OCI-LY7 (cell line): ENCODE measurements at regions not wholly inside any gene's neighbourhood (a gene's known extent, or its start where the extent isn't known, plus 50 kb on each side); places are given as distances from the start of the nearest gene placed in this dataset.

Experiments
- BruUV-seq: library from RNA; stranded (reverse); fragments of 400-500 nt; replicated peaks from 2 replicates; lab custom pipeline; 2021; lab: Mats Ljungman, UMichigan
- CTCF ChIA-PET: fragments of 300-600 bp; sonication (Branson Sonifier 250); formaldehyde crosslinking; loops from one replicate; lab custom pipeline; 2022; ENCODE audit warnings: antibody characterized with exemption; ENCODE audit not compliant: unreplicated experiment; lab: Charles Lee
- POLR2A ChIA-PET: fragments of 300-600 bp; sonication (Branson Sonifier 250); formaldehyde crosslinking; loops from one replicate; lab custom pipeline; 2022; ENCODE audit warnings: antibody characterized with exemption; lab: Charles Lee
- DNase-seq: peaks from one replicate; pipeline ENCODE4 v3.0.0-alpha.2; 2015; ENCODE audit warnings: low spot score
- H2AFZ ChIP-seq: fragments of 200-600 bp; sonication (generic), shearing (Covaris generic); 2 replicates; pipeline ENCODE4 v1.6.1; 2014; ENCODE audit warnings: mild to moderate bottlenecking, antibody characterized with exemption, low read length, moderate library complexity
- H3K27ac ChIP-seq: fragments of 200-600 bp; sonication (generic); 2 replicates; pipeline ENCODE4 v1.5.1; 2014; ENCODE audit warnings: mixed run types, low read depth, mild to moderate bottlenecking, moderate library complexity, low read length, inconsistent platforms; ENCODE audit not compliant: poor library complexity, severe bottlenecking
- H3K36me3 ChIP-seq: fragments of 200-600 bp; sonication (generic); 2 replicates; pipeline ENCODE4 v1.6.1; 2014; ENCODE audit warnings: mild to moderate bottlenecking, antibody characterized with exemption, low read length, moderate library complexity, mixed read lengths; ENCODE audit not compliant: insufficient read depth
- H3K4me1 ChIP-seq: fragments of 200-600 bp; sonication (generic); 2 replicates; pipeline ENCODE4 v1.5.1; 2014; ENCODE audit warnings: mild to moderate bottlenecking, low read length; ENCODE audit not compliant: insufficient read depth, poor library complexity, severe bottlenecking
- H3K4me2 ChIP-seq: fragments of 200-600 bp; sonication (generic); 2 replicates; pipeline ENCODE4 v1.6.1; 2014; ENCODE audit warnings: mild to moderate bottlenecking, low read length
- H3K4me3 ChIP-seq: fragments of 200-600 bp; sonication (generic); 2 replicates; pipeline ENCODE4 v1.5.1; 2014; ENCODE audit warnings: mild to moderate bottlenecking, low read depth, low read length; ENCODE audit not compliant: poor library complexity, severe bottlenecking
- H3K79me2 ChIP-seq: fragments of 200-600 bp; sonication (generic); 2 replicates; pipeline ENCODE4 v1.6.1; 2016; ENCODE audit warnings: low read depth, mild to moderate bottlenecking, low read length, moderate library complexity, mixed read lengths; ENCODE audit not compliant: insufficient read depth
- H3K9me2 ChIP-seq: fragments of 200-600 bp; sonication (generic); 2 replicates; pipeline ENCODE4 v1.6.1; 2016; ENCODE audit warnings: mild to moderate bottlenecking, low read length, mixed read lengths; ENCODE audit not compliant: insufficient read depth
- H3K9me3 ChIP-seq: fragments of 200-600 bp; sonication (generic); 2 replicates; pipeline ENCODE4 v1.6.1; 2014; ENCODE audit warnings: mild to moderate bottlenecking, mixed run types, low read length, mixed read lengths
- H4K20me1 ChIP-seq: fragments of 200-600 bp; sonication (generic); 2 replicates; pipeline ENCODE4 v1.6.1; 2014; ENCODE audit warnings: mild to moderate bottlenecking, antibody characterized with exemption, low read length, moderate library complexity, mixed read lengths; ENCODE audit not compliant: insufficient read depth
- CTCF ChIP-seq: fragments of 200-600 bp; sonication (generic); conservative IDR thresholded peaks from 2 replicates; pipeline ENCODE4 v1.5.1; 2014; ENCODE audit warnings: mild to moderate bottlenecking, antibody characterized with exemption, low read length, moderate library complexity, mixed read lengths
- EZH2phosphoT487 ChIP-seq: fragments of 200-600 bp; sonication (generic); IDR thresholded peaks from 2 replicates; pipeline ENCODE4 v1.6.1; 2018; ENCODE audit warnings: low read depth, borderline replicate concordance, mild to moderate bottlenecking, mixed run types, antibody characterized with exemption, low read length, moderate library complexity, mixed read lengths
- intact Hi-C: fragments of 100-400 bp; cut with micrococcal nuclease; formaldehyde crosslinking; loops from one replicate; pipeline ENCODE4 v1.10.0; 2022; ENCODE audit not compliant: unreplicated experiment

GRCh38 chr5:113660706-113661250, 147.3 kb downstream of the YTHDC2 start:
- no peaks in the 10 kb centered on the region for H3K9me2 ChIP-seq
- H3K9me3 ChIP-seq, result no peaks in the 10 kb centered on the region
- H3K79me2 ChIP-seq, result no peaks in the 10 kb centered on the region
- no TSS peak for BruUV-seq
- H3K4me3 ChIP-seq, result no peak overlapping the region
- no peak for TF ChIP-seq CTCF
- TF ChIP-seq EZH2phosphoT487, result no peak
- no peaks in the 10 kb centered on the region for H3K4me1 ChIP-seq
- CTCF ChIA-PET, result interaction anchor here (0.9 kb wide), 1 partner anchor 49 kb away, joined by 3 read pairs; no protein-coding TSS in a partner anchor
- no peak overlapping the region for H3K27ac ChIP-seq
- no peak overlapping the region for H2AFZ ChIP-seq
- no peaks in the 10 kb centered on the region for H4K20me1 ChIP-seq
- H3K4me2 ChIP-seq, result no peak overlapping the region
- no peaks in the 10 kb centered on the region for H3K36me3 ChIP-seq
- POLR2A ChIA-PET, result no interaction called here
- no peak for DNase-seq
- intact Hi-C loops, result no loop called here

GRCh38 chr5:113663879-113664541, 150.5 kb downstream of the YTHDC2 start:
- Histone ChIP-seq H3K4me2 (no peak overlapping the region), H4K20me1 (no peaks in the 10 kb centered on the region), H3K9me3 (no peaks in the 10 kb centered on the region), H3K27ac (no peak overlapping the region), H2AFZ (no peak overlapping the region), H3K79me2 (no peaks in the 10 kb centered on the region), H3K36me3 (no peaks in the 10 kb centered on the region), H3K4me1 (no peaks in the 10 kb centered on the region), H3K4me3 (no peak overlapping the region), H3K9me2 (no peaks in the 10 kb centered on the region)
- CTCF ChIA-PET, result interaction anchor here (1.0 kb wide), 1 partner anchor 52 kb away, joined by 4 read pairs; no protein-coding TSS in a partner anchor
- no TSS peak for BruUV-seq
- POLR2A ChIA-PET, result no interaction called here
- peak; percentile 82 for TF ChIP-seq CTCF
- no peak for TF ChIP-seq EZH2phosphoT487
- DNase-seq, result peak; percentile 37
- intact Hi-C loops, result loop anchor here (2.0 kb wide), 1 partner anchor 51 kb away; no protein-coding TSS in a partner anchor

DNA sequence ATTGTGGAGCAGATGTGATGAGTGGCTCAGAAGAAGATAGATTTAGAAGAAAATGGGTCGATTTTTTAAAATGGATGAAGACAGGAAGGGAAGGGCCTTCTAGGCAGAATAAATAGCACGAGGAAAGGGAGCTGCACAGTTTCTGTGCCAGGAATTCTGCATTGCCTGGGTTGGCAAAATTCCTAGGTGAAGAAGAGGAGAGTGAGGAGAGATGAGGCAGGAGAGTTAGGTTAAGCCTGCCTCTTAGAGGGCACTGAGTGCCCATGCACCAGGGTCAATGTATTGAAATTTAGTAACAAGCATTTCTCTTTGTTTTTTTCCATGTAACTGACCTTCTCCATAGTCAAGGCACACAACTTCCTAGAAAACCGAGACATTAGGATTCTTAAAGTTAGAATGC, 159.5 kb downstream of the YTHDC2 start:
- intact Hi-C loops, result no loop called here
- Histone ChIP-seq H3K9me3 (peaks cover 7% of the 10 kb centered on the region; the same call in 1 of the 2 replicates), H3K4me2 (no peak overlapping the region), H3K9me2 (no peaks in the 10 kb centered on the region), H3K27ac (no peak overlapping the region), H3K4me1 (no peaks in the 10 kb centered on the region), H3K79me2 (no peaks in the 10 kb centered on the region), H4K20me1 (no peaks in the 10 kb centered on the region), H2AFZ (no peak overlapping the region), H3K4me3 (no peak overlapping the region), H3K36me3 (no peaks in the 10 kb centered on the region)
- no peak for TF ChIP-seq CTCF
- no peak for TF ChIP-seq EZH2phosphoT487
- POLR2A ChIA-PET, result no interaction called here
- no TSS peak for BruUV-seq
- no peak for DNase-seq
- CTCF ChIA-PET, result no interaction called here
